SK-N-SH (cell line): ENCODE measurements at regions not wholly inside any gene's neighbourhood (a gene's known extent, or its start where the extent isn't known, plus 50 kb on each side); places are given as distances from the start of the nearest gene placed in this dataset.

Source experiments
- CTCF ChIA-PET: fragments of 300-600, 350-600 bp; formaldehyde crosslinking; extraction: SDS; loops from one replicate; lab custom pipeline; 2021; lab: Yijun Ruan, JAX
- POLR2A ChIA-PET: fragments of 350-600 bp; sonication (Branson Sonifier 250); formaldehyde crosslinking; extraction: SDS; loops from one replicate; lab custom pipeline; 2020; ENCODE audit warnings: antibody characterized with exemption, inconsistent platforms; lab: Yijun Ruan, JAX
- DNase-seq: peaks from one replicate; pipeline ENCODE4 v3.0.0; 2012
- H2AFZ ChIP-seq: fragments of 200-600 bp; sonication (generic); 2 replicates; pipeline ENCODE4 v1.8.1; 2016; ENCODE audit warnings: antibody characterized with exemption, mild to moderate bottlenecking, low read depth
- H3F3A ChIP-seq: fragments of 200-600 bp; sonication (generic); replicated peaks from 2 replicates; pipeline ENCODE3; 2016; ENCODE audit warnings: antibody characterized with exemption, mild to moderate bottlenecking; ENCODE audit not compliant: insufficient read depth
- H3K27ac ChIP-seq, 2 experiments: fragments of 200-500 bp in 1 of 2; fragments of 200-600 bp in 1 of 2; sonication (Bioruptor generic) in 1 of 2; sonication (generic), shearing (Covaris generic) in 1 of 2; 2 replicates each; pipeline versions ENCODE4 v1.5.1 to v1.6.1; 2014 to 2016; ENCODE audit warnings: low read depth in 2 of 2, inconsistent platforms in 1 of 2, low read length in 1 of 2, mild to moderate bottlenecking in 1 of 2, mixed read lengths in 1 of 2
- H3K27me3 ChIP-seq: fragments of 200-600 bp; sonication (generic), shearing (Covaris generic); 2 replicates; pipeline ENCODE4 v1.6.1; 2016; ENCODE audit warnings: mixed run types; ENCODE audit not compliant: insufficient read depth
- H3K36me3 ChIP-seq, 2 experiments: fragments of 200-500 bp in 1 of 2; fragments of 200-600 bp in 1 of 2; sonication (Bioruptor generic) in 1 of 2; sonication (generic) in 1 of 2; replicated peaks in 1 of 2; 2 replicates each; pipeline versions ENCODE3 to v1.5.1; 2014 to 2016; ENCODE audit warnings: low read length in 1 of 2, mild to moderate bottlenecking in 1 of 2; ENCODE audit not compliant: insufficient read depth in 2 of 2, control insufficient read depth in 1 of 2
- H3K4me1 ChIP-seq, 2 experiments: fragments of 200-500 bp in 1 of 2; fragments of 200-600 bp in 1 of 2; sonication (Bioruptor generic) in 1 of 2; sonication (generic), shearing (Covaris generic) in 1 of 2; 2 replicates each; pipeline versions ENCODE4 v1.5.1 to v1.6.1; 2014 to 2016; ENCODE audit warnings: low read depth in 1 of 2, low read length in 1 of 2, mixed run types in 1 of 2; ENCODE audit not compliant: insufficient read depth in 2 of 2, control insufficient read depth in 1 of 2
- H3K4me2 ChIP-seq: fragments of 200-600 bp; sonication (generic), shearing (Covaris generic); 2 replicates; pipeline ENCODE4 v1.6.1; 2017; ENCODE audit warnings: mixed run types
- H3K4me3 ChIP-seq, 2 experiments: fragments of 200-500 bp in 1 of 2; fragments of 200-600 bp in 1 of 2; sonication (Bioruptor generic) in 1 of 2; sonication (generic), shearing (Covaris generic) in 1 of 2; 2 replicates each; pipeline versions ENCODE4 v1.5.1 to v1.8.1; 2014 to 2016; ENCODE audit warnings: low read depth in 2 of 2, inconsistent platforms in 1 of 2, low read length in 1 of 2, mild to moderate bottlenecking in 1 of 2, mixed read lengths in 1 of 2, moderate library complexity in 1 of 2
- H3K79me2 ChIP-seq: fragments of 200-600 bp; sonication (generic); 2 replicates; pipeline ENCODE4 v1.8.1; 2017; ENCODE audit warnings: mild to moderate bottlenecking; ENCODE audit not compliant: insufficient read depth
- H3K9ac ChIP-seq: fragments of 200-600 bp; sonication (generic); 2 replicates; pipeline ENCODE4 v1.6.1; 2017; ENCODE audit warnings: mixed run types
- H3K9me2 ChIP-seq: fragments of 200-600 bp; sonication (generic); 2 replicates; pipeline ENCODE4 v1.6.1; 2017; ENCODE audit warnings: mixed run types
- H3K9me3 ChIP-seq: fragments of 200-600 bp; sonication (generic); 2 replicates; pipeline ENCODE4 v1.6.1; 2017; ENCODE audit warnings: mixed run types, mild to moderate bottlenecking, moderate library complexity
- H4K20me1 ChIP-seq: fragments of 200-600 bp; sonication (generic); 2 replicates; pipeline ENCODE4 v1.6.1; 2017; ENCODE audit warnings: mild to moderate bottlenecking, mixed run types; ENCODE audit not compliant: insufficient read depth
- CHD2 ChIP-seq: fragments of 150-350 bp; IDR thresholded peaks from 2 replicates; pipeline ENCODE4 v1.6.1; 2018; ENCODE audit warnings: low read length; ENCODE audit not compliant: partially characterized antibody
- ELF1 ChIP-seq: IDR thresholded peaks from 2 replicates; pipeline ENCODE4 v1.4.0; 2012
- EP300 ChIP-seq, 2 experiments: IDR thresholded peaks; 2 replicates each; pipeline versions ENCODE4 v1.4.0 to v1.6.1; 2012; ENCODE audit warnings: borderline replicate concordance in 1 of 2, low read depth in 1 of 2, low read length in 1 of 2
- EZH2phosphoT487 ChIP-seq: fragments of 200-600 bp; sonication (generic); IDR thresholded peaks from 2 replicates; pipeline ENCODE4 v1.6.1; 2017; ENCODE audit warnings: low read depth, mixed run types, mild to moderate bottlenecking, antibody characterized with exemption, moderate library complexity, borderline replicate concordance
- FOSL2 ChIP-seq: IDR thresholded peaks from 2 replicates; pipeline ENCODE4 v1.4.0; 2012; ENCODE audit warnings: low read depth, mild to moderate bottlenecking, moderate library complexity, borderline replicate concordance
- GATA2 ChIP-seq: sonication (generic); formaldehyde crosslinking; IDR thresholded peaks from 2 replicates; pipeline ENCODE4 v1.5.0; 2020; ENCODE audit warnings: mild to moderate bottlenecking, missing genetic modification reagents
- MEF2A ChIP-seq: IDR thresholded peaks from 2 replicates; pipeline ENCODE4 v1.4.0; 2012; ENCODE audit warnings: low read depth, borderline replicate concordance
- MXI1 ChIP-seq: IDR thresholded peaks from 2 replicates; pipeline ENCODE4 v1.6.1; 2012; ENCODE audit warnings: mild to moderate bottlenecking, low read depth, low read length, improper control_type of control experiment
- NRF1 ChIP-seq: IDR thresholded peaks from 2 replicates; pipeline ENCODE4 v1.6.1; 2012; ENCODE audit warnings: low read depth, mild to moderate bottlenecking, low read length
- PBX3 ChIP-seq: IDR thresholded peaks from 2 replicates; pipeline ENCODE4; 2012
- RAD21 ChIP-seq: IDR thresholded peaks from 2 replicates; pipeline ENCODE4 v1.6.1; 2012; ENCODE audit warnings: mild to moderate bottlenecking, low read length
- RCOR1 ChIP-seq: fragments of 150-350 bp; IDR thresholded peaks from 2 replicates; pipeline ENCODE4 v1.6.1; 2017; ENCODE audit warnings: antibody characterized with exemption, low read length
- RFX5 ChIP-seq: IDR thresholded peaks from 2 replicates; pipeline ENCODE4 v1.6.1; 2012; ENCODE audit warnings: mild to moderate bottlenecking, improper control_type of control experiment, low read length
- SIN3A ChIP-seq: IDR thresholded peaks from 2 replicates; pipeline ENCODE4 v1.6.1; 2012; ENCODE audit warnings: low read depth, mild to moderate bottlenecking, low read length, moderate library complexity, borderline replicate concordance
- TAF1 ChIP-seq: IDR thresholded peaks from 2 replicates; pipeline ENCODE4 v1.6.1; 2012; ENCODE audit warnings: low read depth, mild to moderate bottlenecking, low read length, moderate library complexity, borderline replicate concordance
- TCF12 ChIP-seq: IDR thresholded peaks from 2 replicates; pipeline ENCODE4 v1.4.0; 2012
- TEAD4 ChIP-seq: IDR thresholded peaks from 2 replicates; pipeline ENCODE4 v1.4.0; 2012; ENCODE audit warnings: mild to moderate bottlenecking, borderline replicate concordance; ENCODE audit not compliant: insufficient read depth
- YY1 ChIP-seq: IDR thresholded peaks from 2 replicates; pipeline ENCODE4 v1.4.0; 2012; ENCODE audit warnings: low read depth, mild to moderate bottlenecking
- WGBS: methylation state at CpG from one replicate; pipeline ENCODE4 v1.1.6; 2017; ENCODE audit warnings: low lambda C conversion rate; 5-methylcytosine and 5-hydroxymethylcytosine counted together
- TF ChIP-seq, protein P1 (sequence below): fragments of 200-600 bp; sonication (generic); IDR thresholded peaks from 2 replicates; pipeline ENCODE4 v1.6.1; 2017; ENCODE audit warnings: antibody characterized with exemption, mild to moderate bottlenecking, moderate library complexity
- TF ChIP-seq, protein P2 (sequence below): IDR thresholded peaks from 2 replicates; pipeline ENCODE4 v1.6.1; 2012; ENCODE audit warnings: mild to moderate bottlenecking, low read depth, low read length, moderate library complexity
- TF ChIP-seq, protein P3 (sequence below): fragments of 150-350 bp; IDR thresholded peaks from 2 replicates; pipeline ENCODE4 v1.6.1; 2016; ENCODE audit warnings: mild to moderate bottlenecking, low read depth, low read length

DNA sequence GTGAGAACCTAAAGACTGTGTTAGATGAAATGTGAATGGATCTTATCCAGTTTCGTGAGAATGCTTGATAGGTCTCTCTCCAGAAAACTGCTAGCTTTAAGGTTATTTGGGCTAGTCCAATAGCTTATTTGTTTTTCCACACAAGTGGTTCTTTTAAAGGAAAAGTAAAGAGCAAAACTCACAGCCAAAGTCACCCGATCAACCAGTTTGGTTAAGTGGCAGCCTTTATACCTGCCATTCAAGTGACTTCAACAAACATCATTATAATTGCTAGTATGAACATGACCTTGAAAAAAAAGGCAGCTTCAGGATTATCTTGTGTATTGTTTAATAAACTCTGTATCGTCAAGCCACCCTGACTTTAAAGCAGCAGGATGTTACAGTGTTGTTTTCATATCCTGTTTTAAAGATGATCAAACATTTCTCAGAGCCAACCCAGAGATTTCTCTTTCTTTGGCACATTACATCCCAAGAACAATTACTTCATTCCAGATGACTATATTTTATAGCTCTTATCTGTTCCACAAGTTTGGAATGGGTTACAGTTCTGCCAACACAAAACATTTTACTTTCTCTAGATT is 253.4 kb downstream of the EPHA7 start:
- CTCF ChIA-PET = interaction anchor here (0.6 kb wide), 1 partner anchor 19 kb away, joined by 3 read pairs; no protein-coding TSS in a partner anchor
- Histone ChIP-seq H3K27ac (no peak overlapping the region), H3K36me3 (no peaks in the 10 kb centered on the region), H2AFZ (no peak overlapping the region), H3K4me2 (no peak overlapping the region), H3K4me3 (no peak overlapping the region), H4K20me1 (no peaks in the 10 kb centered on the region), H3K9me3 (no peaks in the 10 kb centered on the region), H3K27me3 (no peaks in the 10 kb centered on the region), H3K4me1 (no peaks in the 10 kb centered on the region), H3K9ac (no peak overlapping the region), H3K9me2 (no peaks in the 10 kb centered on the region), H3K79me2 (no peaks in the 10 kb centered on the region), H3F3A (no peaks in the 10 kb centered on the region)
- POLR2A ChIA-PET = no interaction called here
- no peak for DNase-seq
- no peak for TF ChIP-seq SIN3A
- TF ChIP-seq GATA2 (CRISPR knock-in tag) = no peak
- no peak for TF ChIP-seq NRF1
- no peak for TF ChIP-seq EP300 (IDR thresholded peaks at IDR 0.05; ENCODE audit: borderline replicate concordance in 1 of 2, low read depth in 1 of 2, low read length in 1 of 2)
- TF ChIP-seq YY1 = no peak
- no peak for TF ChIP-seq CHD2
- TF ChIP-seq RFX5 = no peak
- no peak for TF ChIP-seq TEAD4
- no peak for TF ChIP-seq FOSL2
- TF ChIP-seq RCOR1 = no peak
- TF ChIP-seq PBX3 = no peak
- no peak for TF ChIP-seq EZH2phosphoT487
- 26% methylated on average over 3 of the region's 3 CpGs for WGBS

- no peak for DNase-seq
- TF ChIP-seq, protein P1, sequence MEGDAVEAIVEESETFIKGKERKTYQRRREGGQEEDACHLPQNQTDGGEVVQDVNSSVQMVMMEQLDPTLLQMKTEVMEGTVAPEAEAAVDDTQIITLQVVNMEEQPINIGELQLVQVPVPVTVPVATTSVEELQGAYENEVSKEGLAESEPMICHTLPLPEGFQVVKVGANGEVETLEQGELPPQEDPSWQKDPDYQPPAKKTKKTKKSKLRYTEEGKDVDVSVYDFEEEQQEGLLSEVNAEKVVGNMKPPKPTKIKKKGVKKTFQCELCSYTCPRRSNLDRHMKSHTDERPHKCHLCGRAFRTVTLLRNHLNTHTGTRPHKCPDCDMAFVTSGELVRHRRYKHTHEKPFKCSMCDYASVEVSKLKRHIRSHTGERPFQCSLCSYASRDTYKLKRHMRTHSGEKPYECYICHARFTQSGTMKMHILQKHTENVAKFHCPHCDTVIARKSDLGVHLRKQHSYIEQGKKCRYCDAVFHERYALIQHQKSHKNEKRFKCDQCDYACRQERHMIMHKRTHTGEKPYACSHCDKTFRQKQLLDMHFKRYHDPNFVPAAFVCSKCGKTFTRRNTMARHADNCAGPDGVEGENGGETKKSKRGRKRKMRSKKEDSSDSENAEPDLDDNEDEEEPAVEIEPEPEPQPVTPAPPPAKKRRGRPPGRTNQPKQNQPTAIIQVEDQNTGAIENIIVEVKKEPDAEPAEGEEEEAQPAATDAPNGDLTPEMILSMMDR = no peak
- no peak for TF ChIP-seq RAD21
- TF ChIP-seq NRF1 = no peak
- no peak for TF ChIP-seq RCOR1
- no peak for TF ChIP-seq MXI1
- TF ChIP-seq FOSL2 = no peak
- TF ChIP-seq MEF2A = no peak
- TF ChIP-seq, protein P2, sequence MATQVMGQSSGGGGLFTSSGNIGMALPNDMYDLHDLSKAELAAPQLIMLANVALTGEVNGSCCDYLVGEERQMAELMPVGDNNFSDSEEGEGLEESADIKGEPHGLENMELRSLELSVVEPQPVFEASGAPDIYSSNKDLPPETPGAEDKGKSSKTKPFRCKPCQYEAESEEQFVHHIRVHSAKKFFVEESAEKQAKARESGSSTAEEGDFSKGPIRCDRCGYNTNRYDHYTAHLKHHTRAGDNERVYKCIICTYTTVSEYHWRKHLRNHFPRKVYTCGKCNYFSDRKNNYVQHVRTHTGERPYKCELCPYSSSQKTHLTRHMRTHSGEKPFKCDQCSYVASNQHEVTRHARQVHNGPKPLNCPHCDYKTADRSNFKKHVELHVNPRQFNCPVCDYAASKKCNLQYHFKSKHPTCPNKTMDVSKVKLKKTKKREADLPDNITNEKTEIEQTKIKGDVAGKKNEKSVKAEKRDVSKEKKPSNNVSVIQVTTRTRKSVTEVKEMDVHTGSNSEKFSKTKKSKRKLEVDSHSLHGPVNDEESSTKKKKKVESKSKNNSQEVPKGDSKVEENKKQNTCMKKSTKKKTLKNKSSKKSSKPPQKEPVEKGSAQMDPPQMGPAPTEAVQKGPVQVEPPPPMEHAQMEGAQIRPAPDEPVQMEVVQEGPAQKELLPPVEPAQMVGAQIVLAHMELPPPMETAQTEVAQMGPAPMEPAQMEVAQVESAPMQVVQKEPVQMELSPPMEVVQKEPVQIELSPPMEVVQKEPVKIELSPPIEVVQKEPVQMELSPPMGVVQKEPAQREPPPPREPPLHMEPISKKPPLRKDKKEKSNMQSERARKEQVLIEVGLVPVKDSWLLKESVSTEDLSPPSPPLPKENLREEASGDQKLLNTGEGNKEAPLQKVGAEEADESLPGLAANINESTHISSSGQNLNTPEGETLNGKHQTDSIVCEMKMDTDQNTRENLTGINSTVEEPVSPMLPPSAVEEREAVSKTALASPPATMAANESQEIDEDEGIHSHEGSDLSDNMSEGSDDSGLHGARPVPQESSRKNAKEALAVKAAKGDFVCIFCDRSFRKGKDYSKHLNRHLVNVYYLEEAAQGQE = no peak
- no peak for TF ChIP-seq RFX5
- TF ChIP-seq, protein P3, sequence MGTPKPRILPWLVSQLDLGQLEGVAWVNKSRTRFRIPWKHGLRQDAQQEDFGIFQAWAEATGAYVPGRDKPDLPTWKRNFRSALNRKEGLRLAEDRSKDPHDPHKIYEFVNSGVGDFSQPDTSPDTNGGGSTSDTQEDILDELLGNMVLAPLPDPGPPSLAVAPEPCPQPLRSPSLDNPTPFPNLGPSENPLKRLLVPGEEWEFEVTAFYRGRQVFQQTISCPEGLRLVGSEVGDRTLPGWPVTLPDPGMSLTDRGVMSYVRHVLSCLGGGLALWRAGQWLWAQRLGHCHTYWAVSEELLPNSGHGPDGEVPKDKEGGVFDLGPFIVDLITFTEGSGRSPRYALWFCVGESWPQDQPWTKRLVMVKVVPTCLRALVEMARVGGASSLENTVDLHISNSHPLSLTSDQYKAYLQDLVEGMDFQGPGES = no peak
- TF ChIP-seq ELF1 = no peak
- TF ChIP-seq TCF12 = no peak
- TF ChIP-seq YY1 = no peak
- TF ChIP-seq TAF1 = no peak
- no peaks in the 10 kb centered on the region for H3K9me3 ChIP-seq
- no peak overlapping the region for H3K4me3 ChIP-seq
- no peaks in the 10 kb centered on the region for H3K9me2 ChIP-seq
- H4K20me1 ChIP-seq = no peaks in the 10 kb centered on the region
- H3K79me2 ChIP-seq = no peaks in the 10 kb centered on the region
- H3K4me1 ChIP-seq = no peaks in the 10 kb centered on the region
- H2AFZ ChIP-seq = no peak overlapping the region
- no peaks in the 10 kb centered on the region for H3K27me3 ChIP-seq
- H3F3A ChIP-seq = no peaks in the 10 kb centered on the region
- no peaks in the 10 kb centered on the region for H3K36me3 ChIP-seq
- no peak overlapping the region for H3K9ac ChIP-seq
- H3K4me2 ChIP-seq = no peak overlapping the region
- ChIA-PET POLR2A (no interaction called here), CTCF (no interaction called here)
- no peak overlapping the region for H3K27ac ChIP-seq
Measured at GRCh38 chr6:93164781-93165180, 254.6 kb downstream of the EPHA7 start.
